ENCODE measurements at regions not wholly inside any gene's neighbourhood (a gene's known extent, or its start where the extent isn't known, plus 50 kb on each side); places are given as distances from the start of the nearest gene placed in this dataset.

DNA sequence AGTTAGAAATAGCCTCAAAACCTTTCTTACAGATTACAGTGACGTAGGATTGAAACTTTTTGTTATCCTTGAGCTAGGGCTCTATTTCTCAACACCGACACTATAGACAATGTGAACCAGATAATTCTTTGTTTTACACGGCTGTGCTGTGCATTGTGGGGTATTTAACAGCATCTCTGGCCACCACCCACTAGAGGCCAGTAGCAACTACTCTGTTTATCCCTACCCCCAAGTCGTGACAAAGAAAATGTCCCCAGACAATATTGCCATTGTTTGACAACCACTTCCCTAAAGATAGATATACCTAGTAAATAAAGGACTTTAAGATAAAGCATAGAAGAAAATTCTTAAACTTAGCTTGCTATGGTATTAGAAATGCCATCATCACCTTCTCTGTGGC lies 359.6 kb downstream of the ARL4A start:
- no peak for DNase-seq

DNA sequence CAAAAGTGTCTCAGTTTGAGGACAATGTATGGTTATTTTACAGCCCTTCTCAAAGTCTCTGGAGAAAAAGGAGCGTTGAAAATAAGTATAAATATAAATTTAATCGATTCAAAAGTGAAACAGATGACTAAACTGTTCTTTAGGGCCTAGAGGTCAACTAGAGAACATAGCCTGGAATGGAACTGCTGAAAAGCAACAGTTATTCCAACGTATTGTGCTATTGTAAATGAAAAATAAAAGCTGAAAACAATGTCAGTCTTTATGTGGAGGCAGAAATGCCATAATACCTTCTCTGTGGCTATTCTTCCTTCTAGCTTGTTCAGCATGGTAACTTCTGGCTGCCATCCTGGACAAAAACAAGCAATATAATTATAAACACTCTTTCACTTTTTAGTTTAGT lies 362.5 kb downstream of the ARL4A start:
- no peak for DNase-seq

DNA sequence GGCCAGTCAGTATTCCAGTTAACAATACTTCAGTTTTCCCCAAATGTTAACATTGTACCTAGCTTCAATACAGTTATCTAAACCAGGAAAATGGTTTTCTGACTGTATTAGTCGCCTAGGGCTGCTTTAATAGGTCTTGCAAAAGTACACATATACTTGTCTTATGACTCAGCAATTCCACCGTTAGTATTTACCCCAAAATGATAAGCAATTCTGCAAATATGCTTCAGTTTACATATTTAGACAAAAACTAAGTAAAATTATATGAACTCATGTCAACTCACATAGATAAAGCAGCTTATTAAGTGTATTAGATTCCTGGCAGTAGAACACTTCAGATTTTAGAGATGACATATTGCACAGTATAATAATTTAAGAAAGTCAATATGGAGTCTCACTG lies 363.3 kb downstream of the ARL4A start:
- no peak for DNase-seq

DNA sequence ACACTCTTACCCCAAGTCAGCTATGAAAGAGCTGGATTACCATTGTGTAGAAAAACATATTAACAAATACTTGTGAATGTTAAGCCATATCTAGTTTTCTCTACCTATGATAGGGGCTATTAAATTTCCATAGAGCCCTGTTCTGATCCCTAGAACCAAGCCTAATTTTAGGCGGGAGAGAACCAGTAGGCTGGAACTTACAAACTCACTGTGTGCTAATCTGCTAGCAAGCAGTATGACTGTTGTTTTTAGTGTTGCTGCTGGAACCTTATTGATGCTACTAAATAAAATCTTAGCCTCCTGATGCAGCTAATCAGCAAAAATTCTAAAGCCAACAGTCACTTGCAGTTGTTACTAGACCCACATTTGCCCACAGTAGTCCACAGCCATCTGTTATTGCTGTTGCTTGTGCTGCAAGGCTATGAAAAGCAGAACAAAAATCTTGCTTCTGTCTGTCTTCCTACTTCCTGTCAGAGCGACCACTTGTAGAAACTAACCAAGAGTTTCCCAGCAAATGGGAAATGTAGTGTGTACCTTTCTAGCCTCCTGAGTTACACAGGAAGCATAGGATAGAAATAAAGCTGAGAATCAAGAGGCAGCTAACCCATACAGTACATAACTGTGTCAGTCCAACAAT lies 368.4 kb downstream of the ARL4A start:
- DNase-seq: no peak

DNA sequence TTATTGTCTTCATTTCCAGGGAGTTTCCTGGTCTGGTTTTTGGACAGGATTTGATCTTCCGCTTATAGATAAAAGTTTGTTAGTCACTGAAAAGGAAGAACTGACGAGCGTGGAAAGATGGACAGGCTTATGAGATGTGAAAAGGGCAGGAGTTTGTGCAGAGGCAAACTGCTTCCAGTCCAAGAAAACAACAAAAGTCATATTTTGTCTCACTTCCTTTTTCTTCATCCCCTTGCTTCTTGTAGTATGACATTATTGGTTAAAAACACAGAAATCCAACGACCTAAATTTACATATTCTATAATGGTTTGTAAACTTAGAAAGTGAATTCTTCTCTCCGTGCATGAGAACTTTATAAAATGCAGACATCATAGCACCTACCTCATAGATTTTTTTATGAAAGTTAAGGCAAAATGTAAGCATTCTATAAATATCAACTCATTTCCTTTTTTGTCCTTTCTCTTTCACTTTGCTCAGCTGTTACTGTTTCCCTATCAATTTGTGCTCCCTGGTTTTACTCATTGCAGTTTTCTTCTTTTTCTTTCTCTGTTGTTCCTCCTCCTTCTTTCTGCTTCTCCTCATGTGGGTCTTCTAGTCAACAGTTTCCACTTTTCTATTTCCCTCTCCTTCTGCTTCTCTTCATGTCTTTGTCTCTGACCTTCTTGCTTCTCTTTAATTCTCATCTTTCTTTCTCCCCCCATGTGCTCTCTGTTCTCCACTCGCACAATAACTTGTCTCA lies 370.2 kb downstream of the ARL4A start:
- DNase-seq: no peak

DNA sequence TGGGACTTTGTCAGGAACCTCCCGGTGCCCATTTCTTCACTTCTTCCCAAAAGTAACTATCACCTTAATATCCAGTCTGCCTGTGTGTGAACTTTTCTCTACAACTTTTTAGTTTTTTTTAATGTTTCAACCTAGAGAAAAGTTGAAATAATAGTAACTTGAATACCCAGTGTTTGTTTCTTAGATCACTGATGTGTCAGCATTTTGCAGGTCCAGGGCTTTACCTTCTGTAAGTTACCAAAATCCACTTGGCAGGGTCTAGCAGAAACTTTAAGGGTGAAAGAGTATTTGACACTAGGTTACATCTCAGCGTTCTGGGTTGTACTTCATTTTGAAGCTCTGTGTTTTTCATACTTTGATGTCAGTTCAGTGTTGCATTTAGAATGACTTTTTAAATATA lies 372.7 kb downstream of the ARL4A start:
- DNase-seq: no peak

DNA sequence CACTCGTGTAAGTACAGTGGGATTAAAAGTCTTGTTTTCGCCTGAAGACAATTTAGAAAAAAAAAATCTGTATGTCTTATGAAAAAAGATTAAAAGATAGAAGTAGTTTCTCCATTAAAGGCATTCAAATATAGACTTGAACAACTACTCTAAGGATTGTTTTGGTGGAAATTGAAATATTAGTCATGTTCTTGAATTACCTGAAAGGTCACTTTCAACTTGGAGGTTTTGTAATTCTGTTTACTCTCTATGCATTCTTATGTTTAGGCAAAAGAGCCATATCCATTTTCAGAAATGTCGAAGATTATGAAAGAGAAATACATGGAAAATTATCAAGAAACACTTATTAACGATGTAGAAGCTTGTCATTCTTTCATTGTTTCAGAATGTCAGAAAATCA lies 373.7 kb downstream of the ARL4A start:
- DNase-seq: no peak

DNA sequence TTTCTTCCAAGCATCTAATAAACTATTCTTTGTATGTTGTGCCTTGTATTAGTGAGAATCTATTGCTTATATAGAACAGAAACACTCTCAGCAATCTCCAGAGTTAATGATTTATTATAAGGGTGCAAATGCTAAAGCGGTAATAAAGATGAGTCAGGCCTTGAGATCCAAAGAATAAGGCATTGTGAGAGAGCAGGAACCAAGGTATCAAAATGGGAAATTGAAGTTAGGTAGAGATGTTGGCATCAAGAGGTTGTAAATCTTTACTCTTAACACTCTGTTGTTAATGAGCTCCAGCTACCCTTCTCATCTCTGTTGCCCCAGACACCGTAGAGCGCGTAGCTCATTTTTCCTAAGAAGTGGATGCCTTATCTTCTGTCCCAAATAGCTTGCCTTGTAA lies 375.2 kb downstream of the ARL4A start:
- DNase-seq: no peak

DNA sequence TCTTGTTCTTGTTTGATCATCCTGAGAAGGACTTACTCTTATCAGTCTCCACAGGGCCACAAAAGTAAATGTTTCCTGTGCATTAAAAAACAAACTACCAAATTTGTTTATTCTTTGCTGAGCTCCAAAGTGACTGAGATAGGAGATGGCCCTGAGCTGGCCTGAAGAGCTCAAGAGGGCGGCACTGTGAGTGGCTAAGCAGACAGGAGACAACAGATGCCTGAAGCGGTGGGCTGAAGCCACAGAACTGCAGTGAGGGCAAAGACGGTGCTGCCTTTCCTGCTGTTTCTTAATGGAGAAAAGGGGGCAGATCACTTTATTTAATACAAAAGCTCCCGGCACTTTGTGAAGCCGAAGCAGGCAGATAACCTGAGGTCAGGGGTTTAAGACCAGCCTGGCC lies 379.6 kb downstream of the ARL4A start:
- no peak for DNase-seq

DNA sequence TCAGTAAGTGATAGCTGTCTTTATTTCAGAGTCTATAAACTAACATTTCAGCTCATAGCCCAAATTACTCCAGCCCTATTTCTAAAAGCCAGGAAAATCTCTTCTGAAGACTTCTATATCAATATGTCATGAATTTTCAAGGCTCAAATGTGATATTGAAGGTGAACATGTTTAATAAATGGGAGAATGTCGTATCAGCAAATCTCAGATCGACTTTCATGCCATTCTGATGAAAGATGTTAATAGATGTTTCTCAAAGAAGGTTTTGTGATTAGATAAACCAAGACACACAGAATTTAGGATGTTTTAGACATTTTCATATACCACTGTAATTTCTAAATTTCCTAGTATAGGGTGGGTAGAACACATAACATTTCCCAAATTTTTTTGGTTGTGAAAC lies 380.6 kb downstream of the ARL4A start:
- no peak for DNase-seq

DNA sequence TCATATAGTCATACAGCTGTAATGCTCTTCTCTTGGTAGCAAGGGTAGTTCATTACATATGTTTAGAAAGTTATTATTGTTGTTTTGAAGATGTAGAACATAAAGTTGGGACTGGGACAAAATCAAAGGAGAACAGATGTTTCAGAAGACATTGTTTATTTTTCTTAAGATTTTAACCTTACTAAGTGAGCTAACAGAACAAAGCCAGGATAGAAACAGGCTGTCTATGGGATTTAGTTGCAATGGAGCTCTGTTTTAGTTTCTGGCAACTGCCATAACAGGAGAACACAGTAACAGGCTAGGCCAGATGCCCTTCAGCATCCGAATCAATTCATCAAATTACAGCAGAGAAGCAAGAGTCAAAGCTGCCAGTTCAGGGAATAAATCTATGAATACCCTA lies 382.4 kb downstream of the ARL4A start:
- DNase-seq: no peak

DNA sequence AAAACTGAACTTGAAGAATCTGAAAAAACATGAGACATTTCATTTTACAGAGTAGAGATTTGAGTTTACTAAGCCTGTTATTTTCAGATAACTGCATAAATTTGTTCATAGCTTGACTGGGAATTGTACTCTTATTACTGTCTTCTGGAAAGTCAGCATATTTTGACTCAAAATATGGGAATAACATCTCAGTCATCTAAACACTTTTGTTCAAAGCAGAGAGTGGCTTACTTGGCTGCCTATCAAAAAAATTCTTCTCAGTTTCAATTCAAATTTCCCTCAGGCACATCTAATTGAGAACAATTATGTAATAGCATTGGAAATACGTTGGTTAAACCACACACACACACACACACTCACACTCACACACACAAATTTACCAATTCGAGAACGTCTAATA lies 384.6 kb downstream of the ARL4A start:
- no peak for DNase-seq

DNA sequence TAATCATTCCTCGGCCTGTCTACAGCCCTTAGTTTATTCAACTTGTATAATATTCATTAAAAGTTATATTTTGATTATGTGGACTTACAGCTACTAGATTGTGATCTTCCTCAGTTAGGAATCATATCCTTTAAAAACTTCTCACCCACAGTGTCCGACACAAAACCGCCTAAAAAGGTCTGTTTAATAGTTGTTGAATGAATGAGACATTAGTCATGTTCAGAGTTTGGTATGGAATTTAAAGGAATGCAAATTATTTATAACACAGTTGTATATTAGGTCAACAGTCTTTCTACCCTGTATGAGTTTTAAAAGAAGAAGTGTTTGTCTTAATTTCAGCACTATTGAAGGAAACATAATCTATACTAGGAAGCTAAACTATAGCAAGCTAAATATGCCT lies 390.0 kb downstream of the ARL4A start:
- no peak for DNase-seq

DNA sequence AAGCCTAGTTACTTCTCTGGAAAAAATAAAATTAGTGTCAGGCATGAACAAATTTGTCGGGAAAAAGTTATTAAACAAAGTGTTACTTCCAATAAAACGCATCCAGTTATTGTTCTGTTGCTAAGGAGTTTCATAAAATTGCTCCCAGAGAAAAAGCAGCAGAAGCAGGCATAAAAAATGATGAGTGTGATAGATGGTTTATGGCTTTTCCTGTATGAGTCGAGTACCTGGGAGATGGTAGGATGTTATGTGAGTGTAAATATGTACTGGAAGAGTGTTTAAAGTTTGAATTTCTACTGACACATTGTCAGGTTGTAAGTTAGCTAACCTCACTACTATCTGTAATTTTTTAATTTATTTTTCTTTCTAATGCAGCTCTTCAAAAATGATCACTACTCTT lies 390.7 kb downstream of the ARL4A start:
- DNase-seq: no peak

DNA sequence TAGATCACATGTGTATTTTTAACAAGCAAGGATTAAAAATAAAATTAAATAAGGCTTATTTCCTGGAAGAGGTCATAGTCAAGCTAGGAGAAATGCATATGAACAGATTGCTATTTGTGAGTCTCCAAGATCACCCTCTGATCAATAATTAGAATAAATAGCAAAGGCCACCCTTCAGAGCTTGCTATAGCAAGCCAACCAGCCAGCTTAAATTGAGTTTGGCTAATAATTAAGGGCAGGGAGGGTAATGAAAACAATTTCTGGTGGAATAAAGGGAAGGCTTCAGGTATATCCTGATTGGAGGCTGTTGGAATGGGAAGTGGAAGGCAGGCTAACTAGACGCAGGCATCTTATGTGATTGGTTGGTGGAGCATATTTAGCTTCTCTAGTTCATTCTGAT lies 403.5 kb downstream of the ARL4A start:
- no peak for DNase-seq

DNA sequence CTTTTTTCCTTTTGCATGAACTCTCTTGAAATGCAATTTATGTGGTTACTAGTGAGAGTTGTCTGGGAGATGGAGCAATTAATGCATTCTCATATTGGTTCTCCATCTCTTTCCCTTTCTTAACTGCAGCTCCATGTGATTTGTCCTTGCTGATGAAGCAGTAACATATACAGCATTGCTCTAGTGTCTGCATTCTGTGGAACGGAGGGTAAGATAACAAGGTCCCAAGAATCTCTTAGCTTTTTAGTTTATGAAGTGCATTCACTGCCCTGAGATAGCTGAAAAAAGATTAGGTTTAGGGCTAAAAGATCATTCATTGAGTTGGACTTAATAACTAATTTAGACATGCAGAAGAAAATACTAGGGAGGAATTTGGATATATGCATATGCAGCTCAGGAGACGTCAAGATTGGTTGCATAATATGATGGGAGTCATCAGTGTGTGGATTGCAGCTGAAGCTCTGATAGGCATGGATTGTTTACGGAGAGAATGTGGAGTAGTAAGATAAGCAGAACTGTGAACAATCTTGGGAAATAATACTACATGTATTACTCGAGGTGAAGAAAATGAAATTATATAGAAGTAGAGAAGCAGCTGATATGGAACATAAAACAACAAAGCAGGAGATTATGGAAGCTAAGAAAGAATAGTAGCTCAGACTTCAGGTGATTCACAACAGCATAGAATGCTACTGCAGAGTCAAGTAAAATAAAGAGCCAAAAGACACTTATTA lies 404.7 kb downstream of the ARL4A start:
- DNase-seq: no peak

DNA sequence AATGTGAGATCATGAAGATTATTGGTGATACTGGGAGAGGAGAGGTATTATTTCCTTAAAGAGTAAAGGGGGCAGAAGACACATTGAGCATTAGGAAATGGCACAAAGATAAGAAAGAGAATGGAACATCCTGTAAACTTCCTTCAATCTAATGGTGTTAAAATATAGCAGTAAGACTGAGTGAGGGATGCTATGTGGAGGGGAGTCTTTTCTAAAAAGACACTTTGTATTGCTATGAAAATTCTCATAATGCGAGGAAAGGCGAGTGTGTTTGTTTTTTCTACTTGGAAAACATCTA lies 405.2 kb downstream of the ARL4A start:
- DNase-seq: no peak

DNA sequence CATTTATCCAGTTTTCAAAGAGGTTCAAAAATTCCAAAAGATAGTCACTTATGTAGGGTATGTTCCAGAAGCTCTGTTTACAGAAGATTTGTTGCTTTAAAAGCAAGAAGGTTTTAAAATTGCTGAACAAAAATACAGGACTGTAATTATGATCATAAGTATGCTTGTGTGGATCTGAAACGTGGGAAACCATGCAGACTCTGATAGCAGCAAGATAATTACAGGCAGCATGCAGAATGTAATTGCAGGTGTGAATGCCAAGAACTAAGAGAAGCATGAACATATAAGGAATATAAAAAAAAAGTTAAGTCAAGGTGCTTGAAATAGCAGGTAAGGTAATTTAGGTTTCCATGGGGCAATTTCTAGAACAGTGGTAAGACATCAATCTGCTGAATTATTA lies 405.7 kb downstream of the ARL4A start:
- DNase-seq: no peak

DNA sequence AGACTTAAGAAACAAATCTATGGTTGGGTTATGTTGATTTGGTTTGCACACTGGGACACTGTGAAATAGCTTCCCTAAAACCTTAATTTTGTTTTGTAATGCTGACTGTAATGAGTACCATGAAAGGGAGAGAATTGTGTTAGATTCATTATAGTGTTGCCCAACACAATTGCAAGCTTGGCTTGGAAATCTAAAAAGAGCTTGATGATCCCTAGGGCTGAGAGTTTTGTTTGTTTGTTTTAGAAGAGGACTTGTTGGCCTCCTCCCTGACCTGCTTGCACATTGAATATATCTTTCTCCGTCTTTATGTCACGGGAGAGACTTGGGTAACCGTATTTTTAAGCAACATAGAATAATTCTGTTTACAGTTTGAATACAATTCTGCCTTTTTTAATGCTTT lies 410.1 kb downstream of the ARL4A start:
- no peak for DNase-seq

DNA sequence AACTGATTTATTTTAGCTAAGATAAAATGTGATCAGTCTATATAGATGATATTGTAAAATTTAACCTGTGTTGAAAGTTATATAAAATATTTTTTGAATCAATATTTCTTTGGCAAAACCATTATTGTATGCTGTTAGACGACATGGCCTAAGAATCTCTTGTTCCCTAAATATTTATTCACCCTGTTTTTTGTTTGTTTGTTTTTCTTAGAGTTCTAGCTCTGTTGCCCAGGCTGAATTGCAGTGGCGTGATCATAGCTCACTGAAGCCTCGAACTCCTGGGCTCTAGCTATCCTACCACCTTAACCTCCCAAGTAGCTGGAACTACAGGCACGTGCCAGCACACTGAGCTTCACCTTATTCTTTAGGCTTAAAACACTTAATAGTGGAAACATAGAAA lies 410.7 kb downstream of the ARL4A start:
- no peak for DNase-seq

DNA sequence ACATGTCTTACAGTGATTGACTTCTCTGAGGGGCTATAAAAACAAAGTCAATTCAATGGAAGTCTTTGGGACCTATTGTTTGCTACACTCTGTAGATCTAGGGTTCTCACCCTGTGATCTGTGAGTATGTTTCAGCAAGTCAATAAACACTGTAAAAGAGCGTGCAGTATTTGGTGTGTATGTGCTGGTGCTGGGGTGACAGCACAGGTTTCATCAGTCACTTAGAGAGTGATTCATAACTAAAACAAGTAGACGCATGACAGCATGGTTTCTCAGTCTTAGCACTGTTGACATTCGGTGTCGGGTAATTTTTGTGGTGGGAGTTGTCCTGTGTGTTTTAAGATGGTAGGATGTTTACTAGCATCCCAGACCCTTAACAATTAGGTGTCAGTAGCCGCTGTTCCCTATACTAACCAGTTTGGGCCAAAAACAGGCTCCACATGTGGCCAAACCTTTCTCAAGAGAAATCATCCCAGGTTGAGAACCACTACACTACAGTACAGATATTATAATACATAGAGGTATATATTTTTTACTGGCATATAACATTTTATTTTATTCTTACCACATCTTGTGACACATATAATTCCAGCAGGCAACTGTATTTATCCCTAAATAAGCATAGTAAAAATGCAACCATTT lies 411.8 kb downstream of the ARL4A start:
- DNase-seq: no peak

DNA sequence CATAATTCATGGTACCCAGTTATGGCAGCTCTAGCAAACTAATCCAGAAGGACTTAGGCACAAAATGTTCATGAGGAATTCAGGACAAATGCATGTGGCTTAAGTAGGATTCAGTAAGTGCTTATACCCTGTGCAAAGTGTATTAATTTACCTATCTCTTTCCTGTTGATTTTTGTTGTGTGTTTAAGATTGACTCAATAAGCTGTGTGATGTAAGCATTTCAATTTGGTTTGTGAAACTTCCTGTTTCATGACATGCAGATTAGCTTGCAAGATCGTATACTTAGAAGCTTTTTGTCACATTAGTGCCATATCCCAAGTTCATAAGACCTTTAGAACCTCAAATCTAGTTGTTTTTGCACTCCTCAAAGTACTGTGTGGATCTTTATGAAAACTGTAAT lies 416.7 kb downstream of the ARL4A start:
- DNase-seq: no peak

DNA sequence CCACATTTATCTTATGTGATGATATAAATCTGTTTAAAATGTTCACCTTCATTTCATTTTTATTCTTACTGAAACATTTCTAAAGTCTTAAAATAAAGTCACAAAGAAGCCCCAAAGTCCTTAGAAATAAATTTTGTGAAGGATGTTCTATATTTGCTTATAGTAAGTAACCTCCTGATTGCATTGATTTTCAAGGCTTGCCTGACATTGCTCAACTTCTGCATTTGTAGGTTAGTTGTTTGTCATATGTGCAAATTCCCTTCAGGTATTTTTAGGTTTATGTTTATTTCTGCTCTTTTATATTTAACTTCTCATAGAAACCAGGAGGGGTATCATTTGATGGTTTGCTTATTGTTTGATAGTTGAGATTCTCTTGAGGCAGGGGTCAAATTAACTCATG lies 417.8 kb downstream of the ARL4A start:
- no peak for DNase-seq

DNA sequence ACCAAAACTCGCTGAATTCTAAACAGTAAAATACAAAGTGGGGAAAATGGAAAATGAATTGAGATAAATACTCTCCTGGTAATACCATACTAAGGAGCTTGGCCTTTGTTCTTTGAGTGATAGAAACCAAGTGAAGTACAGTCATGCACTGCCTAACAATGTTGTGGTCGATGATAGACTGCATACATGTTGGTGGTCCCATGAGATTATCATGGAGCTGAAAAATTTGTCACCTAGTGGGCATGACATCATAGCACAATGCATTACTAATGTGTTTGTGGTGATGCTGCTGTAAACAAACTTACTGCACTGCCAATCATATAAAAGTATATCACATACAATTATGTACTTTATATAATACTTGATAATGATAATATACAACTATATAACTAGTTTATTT lies 419.1 kb downstream of the ARL4A start:
- no peak for DNase-seq

Measured in activated CD4-positive, alpha-beta T cell treated with anti-CD3 and anti-CD28 coated beads, Interleukin-2, amount 50 U/mL, for 48 hours (primary cell).